ENCODE measurements at regions not wholly inside any gene's neighbourhood (a gene's known extent, or its start where the extent isn't known, plus 50 kb on each side); places are given as distances from the start of the nearest gene placed in this dataset.

- Histone ChIP-seq H3K79me2 (ENCODE audit: insufficient read depth, low read length) (no peaks in the 10 kb centered on the region; the same call in 1 of the 2 replicates), H3K4me2 (ENCODE audit: low read length) (no peak overlapping the region), H3K4me1 (ENCODE audit: control insufficient read depth in 1 of 2, insufficient read depth in 2 of 2, low read length in 2 of 2) (peaks cover 0 to 10% of the 10 kb centered on the region in 2 experiments; a peak in 3 of 4 replicates)
Measured at GRCh38 chr1:201748335-201748734, 80.6 kb upstream of the IPO9 start.

More at GRCh38 chr1:201748335-201748734, 80.6 kb upstream of the IPO9 start:
- no peaks in the 10 kb centered on the region for H3K9me3 ChIP-seq (ENCODE audit: control insufficient read depth in 1 of 2, insufficient read depth in 1 of 2, low read depth in 1 of 2, low read length in 2 of 2)
- POLR2A ChIA-PET, result no interaction called here
- H3K9ac ChIP-seq (ENCODE audit: low read length), result no peak overlapping the region
- intact Hi-C loops (cut with micrococcal nuclease), result no loop called here
- no peak overlapping the region for H3K27ac ChIP-seq (ENCODE audit: low read depth, low read length)
- H3K36me3 ChIP-seq (ENCODE audit: control insufficient read depth in 1 of 2, insufficient read depth in 2 of 2, low read length in 2 of 2), result no peaks in the 10 kb centered on the region
- ATAC-seq (no peak), DNase-seq (ENCODE audit: low read depth, low spot score) (no peak)
- no peaks in the 10 kb centered on the region for H3K27me3 ChIP-seq (ENCODE audit: insufficient read depth, low read length)
- H3K4me3 ChIP-seq (replicated peaks in 1 of 2; ENCODE audit: low read depth in 1 of 2, low read length in 2 of 2), result no peak overlapping the region
- no TSS peak for BruUV-seq (replicated peaks)
- no peak for TF ChIP-seq CTCF (IDR thresholded peaks at IDR 0.05 in 2 of 3, conservative IDR thresholded peaks at IDR 0.05 in 1 of 3; ENCODE audit: borderline replicate concordance in 1 of 3, insufficient read depth in 1 of 3, low read depth in 2 of 3, low read length in 2 of 3)
- TF ChIP-seq REST (IDR thresholded peaks at IDR 0.05; ENCODE audit: low read depth), result no peak
- no peak for TF ChIP-seq EGR1 (IDR thresholded peaks at IDR 0.05; ENCODE audit: low read depth)
- no peak for TF ChIP-seq SRF (IDR thresholded peaks at IDR 0.05; ENCODE audit: low read depth)
- no peak for TF ChIP-seq CEBPB (IDR thresholded peaks at IDR 0.05; ENCODE audit: low read depth)
- no peak for TF ChIP-seq CBX3 (IDR thresholded peaks at IDR 0.05; ENCODE audit: low read depth)
- no peak for TF ChIP-seq POLR2AphosphoS5 (IDR thresholded peaks at IDR 0.05; ENCODE audit: low read depth, low read length)
- TF ChIP-seq MAX (IDR thresholded peaks at IDR 0.05), result no peak
- TF ChIP-seq, protein P1, sequence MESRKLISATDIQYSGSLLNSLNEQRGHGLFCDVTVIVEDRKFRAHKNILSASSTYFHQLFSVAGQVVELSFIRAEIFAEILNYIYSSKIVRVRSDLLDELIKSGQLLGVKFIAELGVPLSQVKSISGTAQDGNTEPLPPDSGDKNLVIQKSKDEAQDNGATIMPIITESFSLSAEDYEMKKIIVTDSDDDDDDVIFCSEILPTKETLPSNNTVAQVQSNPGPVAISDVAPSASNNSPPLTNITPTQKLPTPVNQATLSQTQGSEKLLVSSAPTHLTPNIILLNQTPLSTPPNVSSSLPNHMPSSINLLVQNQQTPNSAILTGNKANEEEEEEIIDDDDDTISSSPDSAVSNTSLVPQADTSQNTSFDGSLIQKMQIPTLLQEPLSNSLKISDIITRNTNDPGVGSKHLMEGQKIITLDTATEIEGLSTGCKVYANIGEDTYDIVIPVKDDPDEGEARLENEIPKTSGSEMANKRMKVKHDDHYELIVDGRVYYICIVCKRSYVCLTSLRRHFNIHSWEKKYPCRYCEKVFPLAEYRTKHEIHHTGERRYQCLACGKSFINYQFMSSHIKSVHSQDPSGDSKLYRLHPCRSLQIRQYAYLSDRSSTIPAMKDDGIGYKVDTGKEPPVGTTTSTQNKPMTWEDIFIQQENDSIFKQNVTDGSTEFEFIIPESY (IDR thresholded peaks at IDR 0.05; ENCODE audit: extremely low read depth, insufficient replicate concordance, low read length), result no peak
- no peak for TF ChIP-seq SP1 (IDR thresholded peaks at IDR 0.05; ENCODE audit: low read depth)
- no peak for TF ChIP-seq YY1 (IDR thresholded peaks at IDR 0.05; ENCODE audit: extremely low read depth, insufficient replicate concordance, low read depth, low read length)
- no peak for TF ChIP-seq EZH2phosphoT487 (IDR thresholded peaks at IDR 0.05; ENCODE audit: borderline replicate concordance)
- TF ChIP-seq ATF3 (IDR thresholded peaks at IDR 0.05), result no peak
- TF ChIP-seq RAD21 (IDR thresholded peaks at IDR 0.05; ENCODE audit: low read depth), result no peak
- TF ChIP-seq SIN3A (IDR thresholded peaks at IDR 0.05; ENCODE audit: low read depth), result no peak
- TF ChIP-seq ZNF274 (IDR thresholded peaks at IDR 0.05; ENCODE audit: low read depth, low read length), result no peak
- no peak for TF ChIP-seq POLR2A (IDR thresholded peaks at IDR 0.05; ENCODE audit: borderline replicate concordance, extremely low read depth, insufficient read depth, insufficient read length)
- no peak for TF ChIP-seq EZH2 (IDR thresholded peaks at IDR 0.05)
- CTCF ChIA-PET, result no interaction called here
- H2AFZ ChIP-seq (ENCODE audit: low read depth, low read length, poor library complexity, severe bottlenecking), result no peak overlapping the region
- H3K9me2 ChIP-seq (ENCODE audit: insufficient read depth), result no peaks in the 10 kb centered on the region
- RAD21 ChIA-PET (ENCODE audit: low non-redundant PET in 1 of 2, low total read pairs in 2 of 2, uncharacterized antibody in 2 of 2, unreplicated experiment in 2 of 2), result no interaction called here
- no peaks in the 10 kb centered on the region for H4K20me1 ChIP-seq (ENCODE audit: insufficient read depth)
